ENCODE measurements at regions not wholly inside any gene's neighbourhood (a gene's known extent, or its start where the extent isn't known, plus 50 kb on each side); places are given as distances from the start of the nearest gene placed in this dataset.

DNA sequence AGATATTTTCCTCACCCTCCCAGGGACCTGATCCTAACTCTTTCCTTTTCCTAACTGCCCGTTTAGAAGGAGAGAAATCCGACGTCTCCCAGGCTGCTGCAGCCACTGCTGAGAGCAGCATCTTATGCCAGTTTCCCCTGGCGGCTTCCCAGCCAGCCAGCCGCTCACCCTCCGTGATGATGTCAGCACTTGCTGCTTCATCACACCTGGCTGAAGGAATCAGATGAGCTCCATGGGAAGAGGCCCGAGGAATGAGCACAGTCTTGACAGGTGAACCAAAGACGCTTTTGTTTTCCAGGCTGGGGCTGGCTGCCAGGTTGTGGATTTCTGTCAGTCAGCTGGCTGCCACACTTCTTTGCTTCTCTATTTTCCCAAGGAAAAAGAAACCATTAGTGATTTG is 445.1 kb upstream of the RBMS3 start:
- TF ChIP-seq ASH2L (IDR thresholded peaks at IDR 0.05; ENCODE audit: borderline replicate concordance, low read depth), result no peak
- TF ChIP-seq, protein P1, sequence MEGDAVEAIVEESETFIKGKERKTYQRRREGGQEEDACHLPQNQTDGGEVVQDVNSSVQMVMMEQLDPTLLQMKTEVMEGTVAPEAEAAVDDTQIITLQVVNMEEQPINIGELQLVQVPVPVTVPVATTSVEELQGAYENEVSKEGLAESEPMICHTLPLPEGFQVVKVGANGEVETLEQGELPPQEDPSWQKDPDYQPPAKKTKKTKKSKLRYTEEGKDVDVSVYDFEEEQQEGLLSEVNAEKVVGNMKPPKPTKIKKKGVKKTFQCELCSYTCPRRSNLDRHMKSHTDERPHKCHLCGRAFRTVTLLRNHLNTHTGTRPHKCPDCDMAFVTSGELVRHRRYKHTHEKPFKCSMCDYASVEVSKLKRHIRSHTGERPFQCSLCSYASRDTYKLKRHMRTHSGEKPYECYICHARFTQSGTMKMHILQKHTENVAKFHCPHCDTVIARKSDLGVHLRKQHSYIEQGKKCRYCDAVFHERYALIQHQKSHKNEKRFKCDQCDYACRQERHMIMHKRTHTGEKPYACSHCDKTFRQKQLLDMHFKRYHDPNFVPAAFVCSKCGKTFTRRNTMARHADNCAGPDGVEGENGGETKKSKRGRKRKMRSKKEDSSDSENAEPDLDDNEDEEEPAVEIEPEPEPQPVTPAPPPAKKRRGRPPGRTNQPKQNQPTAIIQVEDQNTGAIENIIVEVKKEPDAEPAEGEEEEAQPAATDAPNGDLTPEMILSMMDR (IDR thresholded peaks at IDR 0.05 in 2 of 3, conservative IDR thresholded peaks at IDR 0.05 in 1 of 3; ENCODE audit: control insufficient read depth in 2 of 3, extremely low read depth in 1 of 3, insufficient read depth in 1 of 3, low read depth in 3 of 3, low read length in 3 of 3), result no peak
- TF ChIP-seq, protein P2, sequence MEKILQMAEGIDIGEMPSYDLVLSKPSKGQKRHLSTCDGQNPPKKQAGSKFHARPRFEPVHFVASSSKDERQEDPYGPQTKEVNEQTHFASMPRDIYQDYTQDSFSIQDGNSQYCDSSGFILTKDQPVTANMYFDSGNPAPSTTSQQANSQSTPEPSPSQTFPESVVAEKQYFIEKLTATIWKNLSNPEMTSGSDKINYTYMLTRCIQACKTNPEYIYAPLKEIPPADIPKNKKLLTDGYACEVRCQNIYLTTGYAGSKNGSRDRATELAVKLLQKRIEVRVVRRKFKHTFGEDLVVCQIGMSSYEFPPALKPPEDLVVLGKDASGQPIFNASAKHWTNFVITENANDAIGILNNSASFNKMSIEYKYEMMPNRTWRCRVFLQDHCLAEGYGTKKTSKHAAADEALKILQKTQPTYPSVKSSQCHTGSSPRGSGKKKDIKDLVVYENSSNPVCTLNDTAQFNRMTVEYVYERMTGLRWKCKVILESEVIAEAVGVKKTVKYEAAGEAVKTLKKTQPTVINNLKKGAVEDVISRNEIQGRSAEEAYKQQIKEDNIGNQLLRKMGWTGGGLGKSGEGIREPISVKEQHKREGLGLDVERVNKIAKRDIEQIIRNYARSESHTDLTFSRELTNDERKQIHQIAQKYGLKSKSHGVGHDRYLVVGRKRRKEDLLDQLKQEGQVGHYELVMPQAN (conservative IDR thresholded peaks at IDR 0.05), result no peak

Data from GM12878 (cell line).